Liver (tissue), 8 donors: ENCODE measurements at regions not wholly inside any gene's neighbourhood (a gene's known extent, or its start where the extent isn't known, plus 50 kb on each side); places are given as distances from the start of the nearest gene placed in this dataset.

Experiments used
- DNase-seq: peaks from one replicate; pipeline ENCODE4 v3.0.0-alpha.2; 2017; ENCODE audit warnings: low spot score
- H3K27ac ChIP-seq, 2 donors: one replicate each; pipeline ENCODE4 v1.7.0; 2013; ENCODE audit warnings: inconsistent platforms in 2 of 2, low read length in 2 of 2, control low read depth in 1 of 2, low read depth in 1 of 2, mild to moderate bottlenecking in 1 of 2
- H3K27me3 ChIP-seq, 4 donors: one replicate each; pipeline versions ENCODE4 v1.6.1 to v1.7.0; 2013; ENCODE audit warnings: low read length in 3 of 4, inconsistent platforms in 1 of 4, mild to moderate bottlenecking in 1 of 4, moderate library complexity in 1 of 4; ENCODE audit not compliant: control insufficient read depth in 4 of 4, insufficient read depth in 4 of 4
- H3K36me3 ChIP-seq, 4 donors: one replicate each; pipeline versions ENCODE4 v1.6.1 to v1.7.0; 2013; ENCODE audit warnings: low read length in 3 of 4, mild to moderate bottlenecking in 3 of 4, low read depth in 1 of 4, moderate library complexity in 1 of 4; ENCODE audit not compliant: control insufficient read depth in 4 of 4, insufficient read depth in 3 of 4
- H3K4me1 ChIP-seq, 4 donors: one replicate each; pipeline versions ENCODE4 v1.6.1 to v1.7.0; 2013; ENCODE audit warnings: low read length in 3 of 4, mild to moderate bottlenecking in 3 of 4, moderate library complexity in 1 of 4; ENCODE audit not compliant: control insufficient read depth in 4 of 4, insufficient read depth in 4 of 4
- H3K4me3 ChIP-seq, 3 donors: one replicate each; pipeline versions ENCODE4 v1.6.1 to v1.7.0; 2013; ENCODE audit warnings: low read length in 3 of 3, control low read depth in 1 of 3, low read depth in 1 of 3, mild to moderate bottlenecking in 1 of 3
- H3K9ac ChIP-seq, 2 donors: one replicate each; pipeline ENCODE4 v1.7.0; 2013; ENCODE audit warnings: low read length in 2 of 2, mild to moderate bottlenecking in 2 of 2, moderate library complexity in 2 of 2, control low read depth in 1 of 2, low read depth in 1 of 2
- H3K9me3 ChIP-seq, 4 donors: one replicate each; pipeline versions ENCODE4 v1.6.1 to v1.7.0; 2013; ENCODE audit warnings: low read length in 3 of 4; ENCODE audit not compliant: control insufficient read depth in 4 of 4
- EGR1 ChIP-seq, 2 donors: IDR thresholded peaks; 2 replicates each; pipeline ENCODE4 v1.6.1; 2016 to 2018; ENCODE audit warnings: antibody characterized with exemption in 2 of 2, low read depth in 2 of 2
- FOXA1 ChIP-seq: IDR thresholded peaks from 2 replicates; pipeline ENCODE4 v1.6.1; 2016; ENCODE audit warnings: antibody characterized with exemption
- FOXA2 ChIP-seq: IDR thresholded peaks from 2 replicates; pipeline ENCODE4 v1.6.1; 2016; ENCODE audit warnings: antibody characterized with exemption
- GABPA ChIP-seq, 2 donors: IDR thresholded peaks in 1 of 2; conservative IDR thresholded peaks in 1 of 2; 2 replicates each; pipeline ENCODE4 v1.6.1; 2016; ENCODE audit warnings: antibody characterized with exemption in 2 of 2, mild to moderate bottlenecking in 1 of 2, moderate library complexity in 1 of 2
- HNF4A ChIP-seq, 2 donors: conservative IDR thresholded peaks; 2 replicates each; pipeline ENCODE4 v1.6.1; 2016; ENCODE audit warnings: antibody characterized with exemption in 2 of 2, mild to moderate bottlenecking in 2 of 2
- HNF4G ChIP-seq: IDR thresholded peaks from 2 replicates; pipeline ENCODE4 v1.6.1; 2016; ENCODE audit warnings: antibody characterized with exemption
- JUND ChIP-seq, 2 donors: IDR thresholded peaks; 2 replicates each; pipeline ENCODE4 v1.6.1; 2016; ENCODE audit warnings: antibody characterized with exemption in 2 of 2
- NR2F2 ChIP-seq: IDR thresholded peaks from 2 replicates; pipeline ENCODE4 v1.6.1; 2016; ENCODE audit warnings: antibody characterized with exemption
- RAD21 ChIP-seq, 2 donors: IDR thresholded peaks; 2 replicates each; pipeline ENCODE4 v1.6.1; 2016; ENCODE audit warnings: antibody characterized with exemption in 2 of 2, mild to moderate bottlenecking in 2 of 2
- RXRA ChIP-seq, 2 donors: IDR thresholded peaks; 2 replicates each; pipeline ENCODE4 v1.6.1; 2017 to 2018; ENCODE audit warnings: antibody characterized with exemption in 2 of 2, mild to moderate bottlenecking in 1 of 2
- SP1 ChIP-seq: IDR thresholded peaks from 2 replicates; pipeline ENCODE4 v1.6.1; 2018; ENCODE audit warnings: antibody characterized with exemption, mild to moderate bottlenecking
- TAF1 ChIP-seq: conservative IDR thresholded peaks from 2 replicates; pipeline ENCODE4 v1.6.1; 2016; ENCODE audit warnings: antibody characterized with exemption, mild to moderate bottlenecking
- YY1 ChIP-seq: IDR thresholded peaks from 2 replicates; pipeline ENCODE4 v1.6.1; 2016; ENCODE audit warnings: antibody characterized with exemption, mild to moderate bottlenecking
- WGBS: extraction: QIAGEN DNeasy Blood & Tissue Kit; methylation state at CpG from one replicate; pipeline ENCODE4 v1.1.7; 2013; 5-methylcytosine and 5-hydroxymethylcytosine counted together
- TF ChIP-seq, protein P1 (sequence below): IDR thresholded peaks from 2 replicates; pipeline ENCODE4 v1.6.1; 2016; ENCODE audit warnings: antibody characterized with exemption, mild to moderate bottlenecking
- TF ChIP-seq, protein P2 (sequence below): IDR thresholded peaks from 2 replicates; pipeline ENCODE4 v1.6.1; 2016; ENCODE audit warnings: antibody characterized with exemption
- TF ChIP-seq, protein P3 (sequence below): IDR thresholded peaks from 2 replicates; pipeline ENCODE4 v1.6.1; 2016; ENCODE audit warnings: antibody characterized with exemption
- TF ChIP-seq, protein P4 (sequence below): IDR thresholded peaks from 2 replicates; pipeline ENCODE4 v1.6.1; 2016; ENCODE audit warnings: antibody characterized with exemption
- TF ChIP-seq, protein P5 (sequence below): fragments of 150-350 bp; IDR thresholded peaks from 2 replicates; pipeline ENCODE4 v1.5.1; 2017; ENCODE audit warnings: improper control_type of control experiment, low read depth, low read length; ENCODE audit not compliant: missing input control
- donor health status: healthy.
- donor health status: healthy.
- donor health status: healthy.
- donor health status: healthy.
- donor health status: healthy.

DNA sequence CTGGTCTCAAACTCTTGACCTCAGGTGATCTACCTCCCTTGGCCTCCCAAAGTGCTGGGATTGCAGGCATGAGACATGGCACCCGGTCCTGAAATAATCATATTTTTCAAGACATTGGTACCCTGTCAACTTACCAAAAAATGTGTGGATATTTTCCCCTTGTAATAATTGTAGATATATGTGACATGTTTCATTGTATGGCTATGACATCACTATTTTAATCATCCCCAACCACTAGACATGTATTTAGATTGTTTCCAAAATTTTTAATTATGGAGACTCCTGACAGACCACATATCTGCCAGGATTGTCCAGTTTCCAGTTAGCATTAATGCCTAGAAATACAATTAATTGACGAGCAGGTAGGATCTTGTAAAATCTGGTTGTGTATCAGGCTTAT, 96.7 kb upstream of the NEGR1 start:
- H3K36me3 ChIP-seq: no peaks in the 10 kb centered on the region
- no peaks in the 10 kb centered on the region for H3K27me3 ChIP-seq
- TF ChIP-seq, protein P1, sequence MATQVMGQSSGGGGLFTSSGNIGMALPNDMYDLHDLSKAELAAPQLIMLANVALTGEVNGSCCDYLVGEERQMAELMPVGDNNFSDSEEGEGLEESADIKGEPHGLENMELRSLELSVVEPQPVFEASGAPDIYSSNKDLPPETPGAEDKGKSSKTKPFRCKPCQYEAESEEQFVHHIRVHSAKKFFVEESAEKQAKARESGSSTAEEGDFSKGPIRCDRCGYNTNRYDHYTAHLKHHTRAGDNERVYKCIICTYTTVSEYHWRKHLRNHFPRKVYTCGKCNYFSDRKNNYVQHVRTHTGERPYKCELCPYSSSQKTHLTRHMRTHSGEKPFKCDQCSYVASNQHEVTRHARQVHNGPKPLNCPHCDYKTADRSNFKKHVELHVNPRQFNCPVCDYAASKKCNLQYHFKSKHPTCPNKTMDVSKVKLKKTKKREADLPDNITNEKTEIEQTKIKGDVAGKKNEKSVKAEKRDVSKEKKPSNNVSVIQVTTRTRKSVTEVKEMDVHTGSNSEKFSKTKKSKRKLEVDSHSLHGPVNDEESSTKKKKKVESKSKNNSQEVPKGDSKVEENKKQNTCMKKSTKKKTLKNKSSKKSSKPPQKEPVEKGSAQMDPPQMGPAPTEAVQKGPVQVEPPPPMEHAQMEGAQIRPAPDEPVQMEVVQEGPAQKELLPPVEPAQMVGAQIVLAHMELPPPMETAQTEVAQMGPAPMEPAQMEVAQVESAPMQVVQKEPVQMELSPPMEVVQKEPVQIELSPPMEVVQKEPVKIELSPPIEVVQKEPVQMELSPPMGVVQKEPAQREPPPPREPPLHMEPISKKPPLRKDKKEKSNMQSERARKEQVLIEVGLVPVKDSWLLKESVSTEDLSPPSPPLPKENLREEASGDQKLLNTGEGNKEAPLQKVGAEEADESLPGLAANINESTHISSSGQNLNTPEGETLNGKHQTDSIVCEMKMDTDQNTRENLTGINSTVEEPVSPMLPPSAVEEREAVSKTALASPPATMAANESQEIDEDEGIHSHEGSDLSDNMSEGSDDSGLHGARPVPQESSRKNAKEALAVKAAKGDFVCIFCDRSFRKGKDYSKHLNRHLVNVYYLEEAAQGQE: no peak
- TF ChIP-seq EGR1 (IDR thresholded peaks at IDR 0.05; ENCODE audit: low read depth in 2 of 2): no peak
- no peak for TF ChIP-seq FOXA1
- TF ChIP-seq JUND (IDR thresholded peaks at IDR 0.05): no peak
- TF ChIP-seq YY1: no peak
- TF ChIP-seq TAF1: no peak
- TF ChIP-seq FOXA2: no peak

DNA sequence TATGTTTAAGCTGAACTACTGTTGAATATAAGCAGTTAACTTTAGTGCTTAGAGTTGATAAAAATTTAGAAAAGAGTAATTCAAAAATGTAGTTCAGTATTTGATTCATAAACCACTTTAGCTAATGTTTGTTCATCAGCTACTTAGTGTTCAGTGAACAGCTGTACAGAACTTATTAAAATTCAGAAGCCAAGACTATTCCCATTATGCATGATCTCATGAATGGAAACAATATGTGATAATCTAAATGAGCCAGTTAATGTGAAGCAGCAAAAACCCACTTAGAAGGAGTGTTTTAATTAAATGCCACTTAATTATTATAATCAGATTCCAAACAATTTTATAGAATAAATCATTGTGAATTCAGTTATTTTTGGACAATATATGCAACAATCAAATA, 92.9 kb upstream of the NEGR1 start:
- no peak overlapping the region for H3K4me3 ChIP-seq
- no peak overlapping the region for H3K27ac ChIP-seq
- no peak for DNase-seq
- no peak for TF ChIP-seq FOXA1
- no peak for TF ChIP-seq RAD21 (IDR thresholded peaks at IDR 0.05)
- TF ChIP-seq, protein P2, sequence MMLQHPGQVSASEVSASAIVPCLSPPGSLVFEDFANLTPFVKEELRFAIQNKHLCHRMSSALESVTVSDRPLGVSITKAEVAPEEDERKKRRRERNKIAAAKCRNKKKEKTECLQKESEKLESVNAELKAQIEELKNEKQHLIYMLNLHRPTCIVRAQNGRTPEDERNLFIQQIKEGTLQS: no peak
- no peak for TF ChIP-seq EGR1 (IDR thresholded peaks at IDR 0.05; ENCODE audit: low read depth in 2 of 2)
- no peak for TF ChIP-seq JUND (IDR thresholded peaks at IDR 0.05)
- no peak for TF ChIP-seq NR2F2
- TF ChIP-seq HNF4G: no peak
- TF ChIP-seq RXRA (IDR thresholded peaks at IDR 0.05): no peak
- TF ChIP-seq TAF1: no peak
- TF ChIP-seq FOXA2: no peak
- TF ChIP-seq SP1: no peak
- TF ChIP-seq, protein P1: no peak
- TF ChIP-seq, protein P3, sequence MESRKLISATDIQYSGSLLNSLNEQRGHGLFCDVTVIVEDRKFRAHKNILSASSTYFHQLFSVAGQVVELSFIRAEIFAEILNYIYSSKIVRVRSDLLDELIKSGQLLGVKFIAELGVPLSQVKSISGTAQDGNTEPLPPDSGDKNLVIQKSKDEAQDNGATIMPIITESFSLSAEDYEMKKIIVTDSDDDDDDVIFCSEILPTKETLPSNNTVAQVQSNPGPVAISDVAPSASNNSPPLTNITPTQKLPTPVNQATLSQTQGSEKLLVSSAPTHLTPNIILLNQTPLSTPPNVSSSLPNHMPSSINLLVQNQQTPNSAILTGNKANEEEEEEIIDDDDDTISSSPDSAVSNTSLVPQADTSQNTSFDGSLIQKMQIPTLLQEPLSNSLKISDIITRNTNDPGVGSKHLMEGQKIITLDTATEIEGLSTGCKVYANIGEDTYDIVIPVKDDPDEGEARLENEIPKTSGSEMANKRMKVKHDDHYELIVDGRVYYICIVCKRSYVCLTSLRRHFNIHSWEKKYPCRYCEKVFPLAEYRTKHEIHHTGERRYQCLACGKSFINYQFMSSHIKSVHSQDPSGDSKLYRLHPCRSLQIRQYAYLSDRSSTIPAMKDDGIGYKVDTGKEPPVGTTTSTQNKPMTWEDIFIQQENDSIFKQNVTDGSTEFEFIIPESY: no peak
- no peak for TF ChIP-seq HNF4A (conservative IDR thresholded peaks at IDR 0.05)
- TF ChIP-seq, protein P4, sequence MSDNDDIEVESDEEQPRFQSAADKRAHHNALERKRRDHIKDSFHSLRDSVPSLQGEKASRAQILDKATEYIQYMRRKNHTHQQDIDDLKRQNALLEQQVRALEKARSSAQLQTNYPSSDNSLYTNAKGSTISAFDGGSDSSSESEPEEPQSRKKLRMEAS: no peak
- no peak for TF ChIP-seq YY1
- TF ChIP-seq, protein P5, sequence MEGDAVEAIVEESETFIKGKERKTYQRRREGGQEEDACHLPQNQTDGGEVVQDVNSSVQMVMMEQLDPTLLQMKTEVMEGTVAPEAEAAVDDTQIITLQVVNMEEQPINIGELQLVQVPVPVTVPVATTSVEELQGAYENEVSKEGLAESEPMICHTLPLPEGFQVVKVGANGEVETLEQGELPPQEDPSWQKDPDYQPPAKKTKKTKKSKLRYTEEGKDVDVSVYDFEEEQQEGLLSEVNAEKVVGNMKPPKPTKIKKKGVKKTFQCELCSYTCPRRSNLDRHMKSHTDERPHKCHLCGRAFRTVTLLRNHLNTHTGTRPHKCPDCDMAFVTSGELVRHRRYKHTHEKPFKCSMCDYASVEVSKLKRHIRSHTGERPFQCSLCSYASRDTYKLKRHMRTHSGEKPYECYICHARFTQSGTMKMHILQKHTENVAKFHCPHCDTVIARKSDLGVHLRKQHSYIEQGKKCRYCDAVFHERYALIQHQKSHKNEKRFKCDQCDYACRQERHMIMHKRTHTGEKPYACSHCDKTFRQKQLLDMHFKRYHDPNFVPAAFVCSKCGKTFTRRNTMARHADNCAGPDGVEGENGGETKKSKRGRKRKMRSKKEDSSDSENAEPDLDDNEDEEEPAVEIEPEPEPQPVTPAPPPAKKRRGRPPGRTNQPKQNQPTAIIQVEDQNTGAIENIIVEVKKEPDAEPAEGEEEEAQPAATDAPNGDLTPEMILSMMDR: no peak
- no peak for TF ChIP-seq GABPA (IDR thresholded peaks at IDR 0.05 in 1 of 2, conservative IDR thresholded peaks at IDR 0.05 in 1 of 2)
- H3K36me3 ChIP-seq: no peaks in the 10 kb centered on the region
- no peak overlapping the region for H3K9ac ChIP-seq
- no peaks in the 10 kb centered on the region for H3K9me3 ChIP-seq
- no peaks in the 10 kb centered on the region for H3K27me3 ChIP-seq
- no peaks in the 10 kb centered on the region for H3K4me1 ChIP-seq

More for the DNA sequence above, 96.7 kb upstream of the NEGR1 start:
- no peak for DNase-seq
- Histone ChIP-seq H3K9me3 (no peaks in the 10 kb centered on the region), H3K27ac (no peak overlapping the region), H3K4me3 (no peak overlapping the region), H3K9ac (no peak overlapping the region), H3K4me1 (no peaks in the 10 kb centered on the region)
- 95% methylated on average over 2 of the region's 2 CpGs for WGBS
